Testis (tissue), 2 donors: ENCODE measurements at regions not wholly inside any gene's neighbourhood (a gene's known extent, or its start where the extent isn't known, plus 50 kb on each side); places are given as distances from the start of the nearest gene placed in this dataset.

Experiments
- POLR2A ChIP-seq: fragments of 450-650 bp; IDR thresholded peaks from one replicate; pipeline ENCODE4 v1.6.1; 2017; ENCODE audit warnings: antibody characterized with exemption, mild to moderate bottlenecking, moderate library complexity
- TF ChIP-seq, protein P1 (sequence below), 3 experiments: fragments of 450-650 bp in 2 of 3; fragments of 200-600 bp in 1 of 3; sonication (generic) in 1 of 3; IDR thresholded peaks; one replicate each; pipeline ENCODE4 v1.5.1; 2016 to 2019; ENCODE audit warnings: antibody characterized with exemption in 3 of 3, mild to moderate bottlenecking in 2 of 3, moderate library complexity in 1 of 3

DNA sequence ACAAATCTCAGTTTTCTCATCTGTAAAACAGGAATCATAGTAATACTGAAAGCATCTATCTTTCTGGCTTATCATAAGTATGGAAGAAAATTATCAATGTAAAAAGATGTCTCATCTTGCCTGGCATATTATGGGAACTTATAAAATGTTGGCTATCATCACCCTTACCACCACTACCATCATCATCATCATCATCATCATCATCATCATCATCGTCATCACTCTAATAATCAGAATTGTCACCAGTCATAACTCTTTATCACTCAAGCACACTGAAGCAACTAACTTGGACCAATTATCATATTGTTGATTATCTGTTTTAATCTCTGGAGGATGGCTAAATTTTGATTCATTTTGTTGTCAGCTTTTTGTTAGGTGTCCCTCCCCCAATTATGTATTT lies 825.4 kb downstream of the SORCS3 start:
- TF ChIP-seq, protein P1, sequence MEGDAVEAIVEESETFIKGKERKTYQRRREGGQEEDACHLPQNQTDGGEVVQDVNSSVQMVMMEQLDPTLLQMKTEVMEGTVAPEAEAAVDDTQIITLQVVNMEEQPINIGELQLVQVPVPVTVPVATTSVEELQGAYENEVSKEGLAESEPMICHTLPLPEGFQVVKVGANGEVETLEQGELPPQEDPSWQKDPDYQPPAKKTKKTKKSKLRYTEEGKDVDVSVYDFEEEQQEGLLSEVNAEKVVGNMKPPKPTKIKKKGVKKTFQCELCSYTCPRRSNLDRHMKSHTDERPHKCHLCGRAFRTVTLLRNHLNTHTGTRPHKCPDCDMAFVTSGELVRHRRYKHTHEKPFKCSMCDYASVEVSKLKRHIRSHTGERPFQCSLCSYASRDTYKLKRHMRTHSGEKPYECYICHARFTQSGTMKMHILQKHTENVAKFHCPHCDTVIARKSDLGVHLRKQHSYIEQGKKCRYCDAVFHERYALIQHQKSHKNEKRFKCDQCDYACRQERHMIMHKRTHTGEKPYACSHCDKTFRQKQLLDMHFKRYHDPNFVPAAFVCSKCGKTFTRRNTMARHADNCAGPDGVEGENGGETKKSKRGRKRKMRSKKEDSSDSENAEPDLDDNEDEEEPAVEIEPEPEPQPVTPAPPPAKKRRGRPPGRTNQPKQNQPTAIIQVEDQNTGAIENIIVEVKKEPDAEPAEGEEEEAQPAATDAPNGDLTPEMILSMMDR (IDR thresholded peaks at IDR 0.05): no peak
- no peak for TF ChIP-seq POLR2A
